GM23248 (cell line): ENCODE measurements at regions not wholly inside any gene's neighbourhood (a gene's known extent, or its start where the extent isn't known, plus 50 kb on each side); places are given as distances from the start of the nearest gene placed in this dataset.

Experiments used
- EZH2 ChIP-seq: fragments of 200-600 bp; sonication (generic); IDR thresholded peaks from 2 replicates; pipeline ENCODE4 v1.6.1; 2018; ENCODE audit warnings: antibody characterized with exemption, mild to moderate bottlenecking; ENCODE audit not compliant: insufficient read depth, poor library complexity, severe bottlenecking
- EZH2phosphoT487 ChIP-seq: fragments of 200-600 bp; sonication (generic); IDR thresholded peaks from 2 replicates; pipeline ENCODE4 v1.6.1; 2018; ENCODE audit warnings: antibody characterized with exemption, moderate library complexity, mild to moderate bottlenecking, low read depth; ENCODE audit not compliant: insufficient read depth

- TF ChIP-seq EZH2 = no peak
- TF ChIP-seq EZH2phosphoT487 = no peak
These were observed 291.7 kb upstream of the HABP2 start for GRCh38 chr10:113261161-113261560.
